Liver (tissue), 8 donors: ENCODE measurements at regions not wholly inside any gene's neighbourhood (a gene's known extent, or its start where the extent isn't known, plus 50 kb on each side); places are given as distances from the start of the nearest gene placed in this dataset.

Source experiments
- DNase-seq: peaks from one replicate; pipeline ENCODE4 v3.0.0-alpha.2; 2017; ENCODE audit warnings: low spot score
- H3K27ac ChIP-seq, 2 donors: one replicate each; pipeline ENCODE4 v1.7.0; 2013; ENCODE audit warnings: inconsistent platforms in 2 of 2, low read length in 2 of 2, control low read depth in 1 of 2, low read depth in 1 of 2, mild to moderate bottlenecking in 1 of 2
- H3K27me3 ChIP-seq, 4 donors: one replicate each; pipeline versions ENCODE4 v1.6.1 to v1.7.0; 2013; ENCODE audit warnings: low read length in 3 of 4, inconsistent platforms in 1 of 4, mild to moderate bottlenecking in 1 of 4, moderate library complexity in 1 of 4; ENCODE audit not compliant: control insufficient read depth in 4 of 4, insufficient read depth in 4 of 4
- H3K36me3 ChIP-seq, 4 donors: one replicate each; pipeline versions ENCODE4 v1.6.1 to v1.7.0; 2013; ENCODE audit warnings: low read length in 3 of 4, mild to moderate bottlenecking in 3 of 4, low read depth in 1 of 4, moderate library complexity in 1 of 4; ENCODE audit not compliant: control insufficient read depth in 4 of 4, insufficient read depth in 3 of 4
- H3K4me1 ChIP-seq, 4 donors: one replicate each; pipeline versions ENCODE4 v1.6.1 to v1.7.0; 2013; ENCODE audit warnings: low read length in 3 of 4, mild to moderate bottlenecking in 3 of 4, moderate library complexity in 1 of 4; ENCODE audit not compliant: control insufficient read depth in 4 of 4, insufficient read depth in 4 of 4
- H3K4me3 ChIP-seq, 3 donors: one replicate each; pipeline versions ENCODE4 v1.6.1 to v1.7.0; 2013; ENCODE audit warnings: low read length in 3 of 3, control low read depth in 1 of 3, low read depth in 1 of 3, mild to moderate bottlenecking in 1 of 3
- H3K9ac ChIP-seq, 2 donors: one replicate each; pipeline ENCODE4 v1.7.0; 2013; ENCODE audit warnings: low read length in 2 of 2, mild to moderate bottlenecking in 2 of 2, moderate library complexity in 2 of 2, control low read depth in 1 of 2, low read depth in 1 of 2
- H3K9me3 ChIP-seq, 4 donors: one replicate each; pipeline versions ENCODE4 v1.6.1 to v1.7.0; 2013; ENCODE audit warnings: low read length in 3 of 4; ENCODE audit not compliant: control insufficient read depth in 4 of 4
- FOXA1 ChIP-seq: IDR thresholded peaks from 2 replicates; pipeline ENCODE4 v1.6.1; 2016; ENCODE audit warnings: antibody characterized with exemption
- FOXA2 ChIP-seq: IDR thresholded peaks from 2 replicates; pipeline ENCODE4 v1.6.1; 2016; ENCODE audit warnings: antibody characterized with exemption
- GABPA ChIP-seq, 2 donors: IDR thresholded peaks in 1 of 2; conservative IDR thresholded peaks in 1 of 2; 2 replicates each; pipeline ENCODE4 v1.6.1; 2016; ENCODE audit warnings: antibody characterized with exemption in 2 of 2, mild to moderate bottlenecking in 1 of 2, moderate library complexity in 1 of 2
- HNF4A ChIP-seq, 2 donors: conservative IDR thresholded peaks; 2 replicates each; pipeline ENCODE4 v1.6.1; 2016; ENCODE audit warnings: antibody characterized with exemption in 2 of 2, mild to moderate bottlenecking in 2 of 2
- HNF4G ChIP-seq: IDR thresholded peaks from 2 replicates; pipeline ENCODE4 v1.6.1; 2016; ENCODE audit warnings: antibody characterized with exemption
- JUND ChIP-seq, 2 donors: IDR thresholded peaks; 2 replicates each; pipeline ENCODE4 v1.6.1; 2016; ENCODE audit warnings: antibody characterized with exemption in 2 of 2
- NR2F2 ChIP-seq: IDR thresholded peaks from 2 replicates; pipeline ENCODE4 v1.6.1; 2016; ENCODE audit warnings: antibody characterized with exemption
- RAD21 ChIP-seq, 2 donors: IDR thresholded peaks; 2 replicates each; pipeline ENCODE4 v1.6.1; 2016; ENCODE audit warnings: antibody characterized with exemption in 2 of 2, mild to moderate bottlenecking in 2 of 2
- REST ChIP-seq: IDR thresholded peaks from 2 replicates; pipeline ENCODE4 v1.6.1; 2016; ENCODE audit warnings: antibody characterized with exemption, mild to moderate bottlenecking
- RXRA ChIP-seq, 2 donors: IDR thresholded peaks; 2 replicates each; pipeline ENCODE4 v1.6.1; 2017 to 2018; ENCODE audit warnings: antibody characterized with exemption in 2 of 2, mild to moderate bottlenecking in 1 of 2
- SP1 ChIP-seq: IDR thresholded peaks from 2 replicates; pipeline ENCODE4 v1.6.1; 2018; ENCODE audit warnings: antibody characterized with exemption, mild to moderate bottlenecking
- TAF1 ChIP-seq: conservative IDR thresholded peaks from 2 replicates; pipeline ENCODE4 v1.6.1; 2016; ENCODE audit warnings: antibody characterized with exemption, mild to moderate bottlenecking
- YY1 ChIP-seq: IDR thresholded peaks from 2 replicates; pipeline ENCODE4 v1.6.1; 2016; ENCODE audit warnings: antibody characterized with exemption, mild to moderate bottlenecking
- whole genome bisulfite sequencing: extraction: QIAGEN DNeasy Blood & Tissue Kit; methylation state at CpG from one replicate; pipeline ENCODE4 v1.1.7; 2013; 5-methylcytosine and 5-hydroxymethylcytosine counted together
- TF ChIP-seq, protein P1 (sequence below): IDR thresholded peaks from 2 replicates; pipeline ENCODE4 v1.6.1; 2016; ENCODE audit warnings: antibody characterized with exemption
- TF ChIP-seq, protein P2 (sequence below): IDR thresholded peaks from 2 replicates; pipeline ENCODE4 v1.6.1; 2016; ENCODE audit warnings: antibody characterized with exemption
- TF ChIP-seq, protein P3 (sequence below): fragments of 150-350 bp; IDR thresholded peaks from 2 replicates; pipeline ENCODE4 v1.5.1; 2017; ENCODE audit warnings: improper control_type of control experiment, low read depth, low read length; ENCODE audit not compliant: missing input control
- TF ChIP-seq, protein P4 (sequence below): IDR thresholded peaks from 2 replicates; pipeline ENCODE4 v1.6.1; 2016; ENCODE audit warnings: antibody characterized with exemption
- donor health status: healthy.
- donor health status: healthy.
- donor health status: healthy.
- donor health status: healthy.
- donor health status: healthy.

- Histone ChIP-seq H3K36me3 (no peaks in the 10 kb centered on the region), H3K27me3 (no peaks in the 10 kb centered on the region), H3K4me3 (no peak overlapping the region), H3K27ac (no peak overlapping the region), H3K9me3 (no peaks in the 10 kb centered on the region), H3K9ac (no peak overlapping the region), H3K4me1 (no peaks in the 10 kb centered on the region)
- WGBS: 76% methylated on average over 3 of the region's 3 CpGs
- DNase-seq: no peak
- no peak for TF ChIP-seq FOXA2
- TF ChIP-seq SP1: no peak
- TF ChIP-seq NR2F2: no peak
- TF ChIP-seq GABPA (IDR thresholded peaks at IDR 0.05 in 1 of 2, conservative IDR thresholded peaks at IDR 0.05 in 1 of 2): no peak
- TF ChIP-seq, protein P1, sequence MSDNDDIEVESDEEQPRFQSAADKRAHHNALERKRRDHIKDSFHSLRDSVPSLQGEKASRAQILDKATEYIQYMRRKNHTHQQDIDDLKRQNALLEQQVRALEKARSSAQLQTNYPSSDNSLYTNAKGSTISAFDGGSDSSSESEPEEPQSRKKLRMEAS: no peak
- no peak for TF ChIP-seq TAF1
- no peak for TF ChIP-seq FOXA1
- TF ChIP-seq, protein P2, sequence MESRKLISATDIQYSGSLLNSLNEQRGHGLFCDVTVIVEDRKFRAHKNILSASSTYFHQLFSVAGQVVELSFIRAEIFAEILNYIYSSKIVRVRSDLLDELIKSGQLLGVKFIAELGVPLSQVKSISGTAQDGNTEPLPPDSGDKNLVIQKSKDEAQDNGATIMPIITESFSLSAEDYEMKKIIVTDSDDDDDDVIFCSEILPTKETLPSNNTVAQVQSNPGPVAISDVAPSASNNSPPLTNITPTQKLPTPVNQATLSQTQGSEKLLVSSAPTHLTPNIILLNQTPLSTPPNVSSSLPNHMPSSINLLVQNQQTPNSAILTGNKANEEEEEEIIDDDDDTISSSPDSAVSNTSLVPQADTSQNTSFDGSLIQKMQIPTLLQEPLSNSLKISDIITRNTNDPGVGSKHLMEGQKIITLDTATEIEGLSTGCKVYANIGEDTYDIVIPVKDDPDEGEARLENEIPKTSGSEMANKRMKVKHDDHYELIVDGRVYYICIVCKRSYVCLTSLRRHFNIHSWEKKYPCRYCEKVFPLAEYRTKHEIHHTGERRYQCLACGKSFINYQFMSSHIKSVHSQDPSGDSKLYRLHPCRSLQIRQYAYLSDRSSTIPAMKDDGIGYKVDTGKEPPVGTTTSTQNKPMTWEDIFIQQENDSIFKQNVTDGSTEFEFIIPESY: no peak
- TF ChIP-seq REST: no peak
- TF ChIP-seq RAD21 (IDR thresholded peaks at IDR 0.05): no peak
- no peak for TF ChIP-seq RXRA (IDR thresholded peaks at IDR 0.05)
- no peak for TF ChIP-seq YY1
- TF ChIP-seq, protein P3, sequence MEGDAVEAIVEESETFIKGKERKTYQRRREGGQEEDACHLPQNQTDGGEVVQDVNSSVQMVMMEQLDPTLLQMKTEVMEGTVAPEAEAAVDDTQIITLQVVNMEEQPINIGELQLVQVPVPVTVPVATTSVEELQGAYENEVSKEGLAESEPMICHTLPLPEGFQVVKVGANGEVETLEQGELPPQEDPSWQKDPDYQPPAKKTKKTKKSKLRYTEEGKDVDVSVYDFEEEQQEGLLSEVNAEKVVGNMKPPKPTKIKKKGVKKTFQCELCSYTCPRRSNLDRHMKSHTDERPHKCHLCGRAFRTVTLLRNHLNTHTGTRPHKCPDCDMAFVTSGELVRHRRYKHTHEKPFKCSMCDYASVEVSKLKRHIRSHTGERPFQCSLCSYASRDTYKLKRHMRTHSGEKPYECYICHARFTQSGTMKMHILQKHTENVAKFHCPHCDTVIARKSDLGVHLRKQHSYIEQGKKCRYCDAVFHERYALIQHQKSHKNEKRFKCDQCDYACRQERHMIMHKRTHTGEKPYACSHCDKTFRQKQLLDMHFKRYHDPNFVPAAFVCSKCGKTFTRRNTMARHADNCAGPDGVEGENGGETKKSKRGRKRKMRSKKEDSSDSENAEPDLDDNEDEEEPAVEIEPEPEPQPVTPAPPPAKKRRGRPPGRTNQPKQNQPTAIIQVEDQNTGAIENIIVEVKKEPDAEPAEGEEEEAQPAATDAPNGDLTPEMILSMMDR: no peak
Measured at GRCh38 chr13:108026680-108027410, 188.5 kb downstream of the LIG4 start.

GRCh38 chr13:108020027-108020426, 195.3 kb downstream of the LIG4 start:
- Histone ChIP-seq H3K27me3 (no peaks in the 10 kb centered on the region), H3K9me3 (peaks cover 0 to 10% (median 0%) of the 10 kb centered on the region in 4 donors), H3K4me3 (no peak overlapping the region), H3K36me3 (no peaks in the 10 kb centered on the region), H3K9ac (no peak overlapping the region), H3K4me1 (no peaks in the 10 kb centered on the region), H3K27ac (no peak overlapping the region)
- WGBS: 59% methylated on average over 4 of the region's 4 CpGs
- DNase-seq: no peak
- TF ChIP-seq REST (no peak), RXRA (IDR thresholded peaks at IDR 0.05) (no peak), GABPA (IDR thresholded peaks at IDR 0.05 in 1 of 2, conservative IDR thresholded peaks at IDR 0.05 in 1 of 2) (no peak), JUND (IDR thresholded peaks at IDR 0.05) (no peak), HNF4A (conservative IDR thresholded peaks at IDR 0.05) (no peak), HNF4G (no peak), FOXA1 (no peak), RAD21 (IDR thresholded peaks at IDR 0.05) (no peak)
- TF ChIP-seq, protein P1: no peak
- TF ChIP-seq, protein P4, sequence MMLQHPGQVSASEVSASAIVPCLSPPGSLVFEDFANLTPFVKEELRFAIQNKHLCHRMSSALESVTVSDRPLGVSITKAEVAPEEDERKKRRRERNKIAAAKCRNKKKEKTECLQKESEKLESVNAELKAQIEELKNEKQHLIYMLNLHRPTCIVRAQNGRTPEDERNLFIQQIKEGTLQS: no peak
- TF ChIP-seq, protein P3: no peak
